Uterus (tissue), 3 donors: ENCODE measurements at regions not wholly inside any gene's neighbourhood (a gene's known extent, or its start where the extent isn't known, plus 50 kb on each side); places are given as distances from the start of the nearest gene placed in this dataset.

ENCODE experiments used
- DNase-seq, 2 donors: peaks; one replicate each; pipeline ENCODE4 v3.0.0-alpha.2; 2019 to 2020
- H3K27ac ChIP-seq, 2 donors: fragments of 200-600 bp; sonication (generic); 1 replicate in 1 of 2; 2 replicates in 1 of 2; pipeline ENCODE4 v1.5.1; 2016 to 2018
- H3K27me3 ChIP-seq, 2 donors: fragments of 200-600 bp; sonication (generic); one replicate each; pipeline ENCODE4 v1.5.1; 2018 to 2019; ENCODE audit warnings: control low read depth in 1 of 2
- H3K36me3 ChIP-seq, 2 donors: fragments of 200-600 bp; sonication (generic); one replicate each; pipeline ENCODE4 v1.5.1; 2019; ENCODE audit warnings: control low read depth in 1 of 2
- H3K4me1 ChIP-seq, 2 donors: fragments of 200-600 bp; sonication (generic); one replicate each; pipeline ENCODE4 v1.5.1; 2018 to 2019; ENCODE audit warnings: control low read depth in 1 of 2
- H3K4me3 ChIP-seq, 2 donors: fragments of 200-600 bp; sonication (generic); 1 replicate in 1 of 2; 2 replicates in 1 of 2; pipeline ENCODE4 v1.5.1; 2018 to 2019; ENCODE audit warnings: mild to moderate bottlenecking in 1 of 2
- H3K9me3 ChIP-seq, 2 donors: fragments of 200-600 bp; sonication (generic); one replicate each; pipeline ENCODE4 v1.5.1; 2019; ENCODE audit warnings: control low read depth in 1 of 2
- POLR2A ChIP-seq, 2 donors: fragments of 450-650 bp; IDR thresholded peaks; one replicate each; pipeline ENCODE4 v1.6.1; 2016; ENCODE audit warnings: antibody characterized with exemption in 2 of 2, mild to moderate bottlenecking in 1 of 2, moderate library complexity in 1 of 2
- intact Hi-C: fragments of 100-400 bp; cut with DNase I; formaldehyde crosslinking; loops from one replicate; pipeline ENCODE4 v1.15.1; 2023; ENCODE audit warnings: low total_unique reads
- TF ChIP-seq, protein P1 (sequence below), 4 experiments: fragments of 200-600 bp in 2 of 4; fragments of 450-650 bp in 2 of 4; sonication (generic) in 2 of 4; IDR thresholded peaks; one replicate each; pipeline ENCODE4 v1.5.1; 2016 to 2019; ENCODE audit warnings: antibody characterized with exemption in 4 of 4, mild to moderate bottlenecking in 2 of 4, moderate library complexity in 1 of 4
- donor health status: DM: yes; HTN: yes; CAD: no.

DNA sequence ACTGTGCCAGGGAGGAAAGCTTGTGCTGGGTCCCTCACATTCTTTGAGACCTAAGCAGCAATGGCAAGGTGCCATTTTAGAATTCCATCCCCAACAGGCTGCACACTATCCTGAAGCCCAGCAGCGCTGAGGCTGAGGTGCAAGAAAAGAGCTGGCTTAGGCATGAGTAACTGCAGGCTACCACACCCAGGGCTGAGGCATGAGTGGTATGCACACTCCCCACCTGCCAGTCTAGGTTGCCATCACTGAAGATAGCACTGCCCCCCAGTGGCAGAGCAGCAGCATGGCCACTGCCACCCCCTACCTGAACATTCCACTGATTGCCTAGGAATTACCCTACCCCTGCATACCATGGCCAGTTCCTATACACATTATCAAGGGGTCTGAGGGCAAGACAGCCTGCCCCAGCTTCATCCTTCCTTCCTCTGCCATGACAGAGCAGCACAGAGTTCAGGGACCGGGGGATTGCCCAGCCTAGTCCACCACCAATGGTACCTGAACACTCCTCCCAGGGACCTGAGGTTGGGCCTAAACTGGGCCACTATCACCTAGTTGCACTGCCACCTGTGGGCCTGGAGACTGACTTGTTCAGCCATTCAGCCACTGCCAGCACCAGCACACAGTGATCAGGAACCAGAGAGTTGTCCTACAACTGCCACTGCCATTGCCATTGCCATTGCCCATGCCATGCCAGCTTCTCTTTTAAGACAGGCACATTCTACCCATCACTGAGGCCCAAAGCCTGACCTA lies 129.8 kb downstream of the SATB1 start:
- Histone ChIP-seq H3K9me3 (no peaks in the 10 kb centered on the region), H3K27me3 (no peaks in the 10 kb centered on the region), H3K4me3 (no peak overlapping the region), H3K36me3 (no peaks in the 10 kb centered on the region), H3K4me1 (no peaks in the 10 kb centered on the region), H3K27ac (no peak overlapping the region)
- DNase-seq: no peak
- intact Hi-C loops: no loop called here
- no peak for TF ChIP-seq POLR2A (IDR thresholded peaks at IDR 0.05)
- TF ChIP-seq, protein P1, sequence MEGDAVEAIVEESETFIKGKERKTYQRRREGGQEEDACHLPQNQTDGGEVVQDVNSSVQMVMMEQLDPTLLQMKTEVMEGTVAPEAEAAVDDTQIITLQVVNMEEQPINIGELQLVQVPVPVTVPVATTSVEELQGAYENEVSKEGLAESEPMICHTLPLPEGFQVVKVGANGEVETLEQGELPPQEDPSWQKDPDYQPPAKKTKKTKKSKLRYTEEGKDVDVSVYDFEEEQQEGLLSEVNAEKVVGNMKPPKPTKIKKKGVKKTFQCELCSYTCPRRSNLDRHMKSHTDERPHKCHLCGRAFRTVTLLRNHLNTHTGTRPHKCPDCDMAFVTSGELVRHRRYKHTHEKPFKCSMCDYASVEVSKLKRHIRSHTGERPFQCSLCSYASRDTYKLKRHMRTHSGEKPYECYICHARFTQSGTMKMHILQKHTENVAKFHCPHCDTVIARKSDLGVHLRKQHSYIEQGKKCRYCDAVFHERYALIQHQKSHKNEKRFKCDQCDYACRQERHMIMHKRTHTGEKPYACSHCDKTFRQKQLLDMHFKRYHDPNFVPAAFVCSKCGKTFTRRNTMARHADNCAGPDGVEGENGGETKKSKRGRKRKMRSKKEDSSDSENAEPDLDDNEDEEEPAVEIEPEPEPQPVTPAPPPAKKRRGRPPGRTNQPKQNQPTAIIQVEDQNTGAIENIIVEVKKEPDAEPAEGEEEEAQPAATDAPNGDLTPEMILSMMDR (IDR thresholded peaks at IDR 0.05): no peak

DNA sequence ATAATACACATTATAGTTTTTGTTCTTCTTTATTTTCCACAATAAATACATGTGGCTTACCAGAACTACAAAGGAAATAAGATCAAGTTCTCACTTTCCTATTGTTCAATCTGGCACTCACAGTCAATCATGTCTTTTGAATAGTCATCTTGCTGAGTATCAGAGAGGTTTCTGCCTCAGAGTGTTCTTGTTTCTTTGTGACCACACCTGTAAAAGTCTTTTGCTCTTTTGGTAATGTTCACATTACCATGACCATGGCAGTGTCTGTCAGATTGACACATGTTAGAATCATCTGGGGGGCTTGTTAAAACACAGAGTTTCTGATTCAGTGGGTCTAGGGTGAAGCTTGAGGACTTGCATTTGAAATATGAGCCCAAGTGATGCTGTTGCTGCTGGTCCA lies 135.0 kb downstream of the SATB1 start:
- Histone ChIP-seq H3K27ac (no peak overlapping the region), H3K4me1 (no peaks in the 10 kb centered on the region), H3K27me3 (no peaks in the 10 kb centered on the region), H3K36me3 (no peaks in the 10 kb centered on the region), H3K4me3 (no peak overlapping the region), H3K9me3 (no peaks in the 10 kb centered on the region)
- no peak for DNase-seq
- TF ChIP-seq, protein P1 (IDR thresholded peaks at IDR 0.05): no peak
- no peak for TF ChIP-seq POLR2A (IDR thresholded peaks at IDR 0.05)
- intact Hi-C loops: no loop called here

DNA sequence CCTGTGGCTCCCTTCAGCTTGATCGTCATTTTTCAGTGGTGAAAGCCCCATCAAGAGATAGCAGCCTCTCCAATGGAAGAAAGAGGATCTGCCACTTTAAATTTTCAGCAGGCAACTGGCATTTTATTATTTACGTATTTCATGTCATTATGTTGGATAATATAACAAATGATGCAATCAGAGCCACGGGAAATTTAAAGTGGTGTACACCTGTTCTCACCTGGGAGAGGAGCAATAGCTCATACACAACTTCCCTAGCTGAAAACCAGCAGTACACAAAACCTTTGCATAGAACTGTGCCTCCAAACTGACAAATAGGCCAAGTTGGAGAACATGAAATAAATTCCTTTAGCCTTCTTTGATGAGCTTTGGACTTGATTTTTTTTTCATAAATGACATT lies 136.9 kb downstream of the SATB1 start:
- Histone ChIP-seq H3K4me3 (no peak overlapping the region), H3K36me3 (no peaks in the 10 kb centered on the region), H3K9me3 (no peaks in the 10 kb centered on the region), H3K4me1 (no peaks in the 10 kb centered on the region), H3K27me3 (no peaks in the 10 kb centered on the region), H3K27ac (no peak overlapping the region)
- intact Hi-C loops: no loop called here
- no peak for TF ChIP-seq POLR2A (IDR thresholded peaks at IDR 0.05)
- TF ChIP-seq, protein P1 (IDR thresholded peaks at IDR 0.05): no peak
- DNase-seq: no peak

DNA sequence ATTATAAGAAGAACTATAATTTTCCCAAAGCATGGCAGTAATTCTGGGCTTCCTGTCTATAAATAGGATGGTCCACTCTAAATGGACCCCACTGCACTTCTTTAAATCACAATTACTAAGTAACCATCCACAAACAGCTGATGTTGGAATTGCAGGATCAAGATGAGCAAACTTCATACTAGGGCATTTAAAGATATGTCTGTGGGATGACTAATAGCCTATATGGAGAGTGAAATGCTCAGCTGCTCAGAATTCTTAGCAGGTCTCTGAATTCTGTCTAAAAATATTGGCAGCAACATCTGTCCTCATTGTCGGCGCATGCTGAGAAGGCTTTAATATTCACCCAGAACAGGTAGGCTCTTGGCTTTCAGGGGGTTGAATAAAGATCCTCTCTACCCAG lies 140.4 kb downstream of the SATB1 start:
- Histone ChIP-seq H3K27ac (no peak overlapping the region), H3K9me3 (no peaks in the 10 kb centered on the region)
- intact Hi-C loops: no loop called here

DNA sequence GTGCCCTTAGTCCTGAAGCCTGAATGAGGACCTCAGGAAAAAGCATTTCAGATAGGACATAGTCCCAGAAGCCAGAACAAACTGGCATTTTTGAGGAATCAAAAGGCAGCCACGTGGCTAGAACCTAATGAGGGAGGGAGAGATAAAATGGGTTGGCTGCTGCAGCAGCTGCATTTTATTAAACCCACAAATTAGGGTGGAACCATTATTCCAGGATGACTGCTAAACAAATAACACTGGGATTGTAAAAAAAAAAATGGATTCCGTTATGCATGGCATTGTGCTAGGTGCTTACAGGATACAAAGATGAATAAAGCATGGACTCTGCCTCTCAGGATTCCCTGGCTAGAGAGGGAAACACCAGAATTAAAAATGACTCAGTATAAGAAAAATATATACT lies 141.5 kb downstream of the SATB1 start:
- no peaks in the 10 kb centered on the region for H3K4me1 ChIP-seq
- no peak for DNase-seq
- no peak overlapping the region for H3K27ac ChIP-seq
- no peak overlapping the region for H3K4me3 ChIP-seq
- no peaks in the 10 kb centered on the region for H3K27me3 ChIP-seq
- no peaks in the 10 kb centered on the region for H3K9me3 ChIP-seq
- no peak for TF ChIP-seq POLR2A (IDR thresholded peaks at IDR 0.05)
- TF ChIP-seq, protein P1 (IDR thresholded peaks at IDR 0.05): no peak
- intact Hi-C loops: no loop called here
- no peaks in the 10 kb centered on the region for H3K36me3 ChIP-seq

More for the DNA sequence above, 140.4 kb downstream of the SATB1 start:
- Histone ChIP-seq H3K27me3 (no peaks in the 10 kb centered on the region), H3K4me3 (no peak overlapping the region), H3K4me1 (no peaks in the 10 kb centered on the region), H3K36me3 (no peaks in the 10 kb centered on the region)
- TF ChIP-seq, protein P1 (IDR thresholded peaks at IDR 0.05): no peak
- TF ChIP-seq POLR2A (IDR thresholded peaks at IDR 0.05): no peak
- no peak for DNase-seq
